ENCODE measurements at regions not wholly inside any gene's neighbourhood (a gene's known extent, or its start where the extent isn't known, plus 50 kb on each side); places are given as distances from the start of the nearest gene placed in this dataset.

DNA sequence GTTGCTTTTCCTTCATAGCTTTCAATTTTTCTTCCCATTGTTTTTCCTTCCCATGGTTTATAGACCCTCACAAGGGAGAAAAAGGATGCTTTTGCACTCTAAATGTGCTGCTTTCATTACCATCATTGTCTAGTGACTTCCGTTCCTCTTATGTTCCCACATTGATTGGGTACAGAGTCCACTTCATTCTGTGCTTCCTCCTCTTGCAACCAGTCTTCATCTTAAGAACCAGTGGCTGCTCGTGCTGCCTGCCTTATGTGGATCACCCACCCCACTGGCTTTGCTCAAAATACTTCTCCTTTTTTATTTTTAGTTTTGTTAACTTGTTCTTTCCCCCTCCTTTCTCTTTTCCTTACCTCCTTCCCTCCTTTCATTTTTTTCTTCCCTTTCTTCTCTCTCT, 76.5 kb upstream of the BOD1L1 start (continued):
- TF ChIP-seq, protein P1, sequence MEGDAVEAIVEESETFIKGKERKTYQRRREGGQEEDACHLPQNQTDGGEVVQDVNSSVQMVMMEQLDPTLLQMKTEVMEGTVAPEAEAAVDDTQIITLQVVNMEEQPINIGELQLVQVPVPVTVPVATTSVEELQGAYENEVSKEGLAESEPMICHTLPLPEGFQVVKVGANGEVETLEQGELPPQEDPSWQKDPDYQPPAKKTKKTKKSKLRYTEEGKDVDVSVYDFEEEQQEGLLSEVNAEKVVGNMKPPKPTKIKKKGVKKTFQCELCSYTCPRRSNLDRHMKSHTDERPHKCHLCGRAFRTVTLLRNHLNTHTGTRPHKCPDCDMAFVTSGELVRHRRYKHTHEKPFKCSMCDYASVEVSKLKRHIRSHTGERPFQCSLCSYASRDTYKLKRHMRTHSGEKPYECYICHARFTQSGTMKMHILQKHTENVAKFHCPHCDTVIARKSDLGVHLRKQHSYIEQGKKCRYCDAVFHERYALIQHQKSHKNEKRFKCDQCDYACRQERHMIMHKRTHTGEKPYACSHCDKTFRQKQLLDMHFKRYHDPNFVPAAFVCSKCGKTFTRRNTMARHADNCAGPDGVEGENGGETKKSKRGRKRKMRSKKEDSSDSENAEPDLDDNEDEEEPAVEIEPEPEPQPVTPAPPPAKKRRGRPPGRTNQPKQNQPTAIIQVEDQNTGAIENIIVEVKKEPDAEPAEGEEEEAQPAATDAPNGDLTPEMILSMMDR (conservative IDR thresholded peaks at IDR 0.05; ENCODE audit: low read depth in 2 of 2) = no peak
- TF ChIP-seq ZNF331 (CRISPR knock-in tag; IDR thresholded peaks at IDR 0.05; ENCODE audit: low read depth) (no peak), JUNB (IDR thresholded peaks at IDR 0.05; ENCODE audit: unreplicated experiment) (no peak), STAT1 (IDR thresholded peaks at IDR 0.05; ENCODE audit: unreplicated experiment) (no peak), POLR2AphosphoS5 (IDR thresholded peaks at IDR 0.05; ENCODE audit: low read depth) (no peak), CREB1 (CRISPR knock-in tag; IDR thresholded peaks at IDR 0.05; ENCODE audit: low read depth) (no peak), EZH2phosphoT487 (IDR thresholded peaks at IDR 0.05; ENCODE audit: unreplicated experiment) (no peak)
- TF ChIP-seq, protein P2, sequence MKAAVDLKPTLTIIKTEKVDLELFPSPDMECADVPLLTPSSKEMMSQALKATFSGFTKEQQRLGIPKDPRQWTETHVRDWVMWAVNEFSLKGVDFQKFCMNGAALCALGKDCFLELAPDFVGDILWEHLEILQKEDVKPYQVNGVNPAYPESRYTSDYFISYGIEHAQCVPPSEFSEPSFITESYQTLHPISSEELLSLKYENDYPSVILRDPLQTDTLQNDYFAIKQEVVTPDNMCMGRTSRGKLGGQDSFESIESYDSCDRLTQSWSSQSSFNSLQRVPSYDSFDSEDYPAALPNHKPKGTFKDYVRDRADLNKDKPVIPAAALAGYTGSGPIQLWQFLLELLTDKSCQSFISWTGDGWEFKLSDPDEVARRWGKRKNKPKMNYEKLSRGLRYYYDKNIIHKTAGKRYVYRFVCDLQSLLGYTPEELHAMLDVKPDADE (IDR thresholded peaks at IDR 0.05) = no peak
- TF ChIP-seq, protein P3, sequence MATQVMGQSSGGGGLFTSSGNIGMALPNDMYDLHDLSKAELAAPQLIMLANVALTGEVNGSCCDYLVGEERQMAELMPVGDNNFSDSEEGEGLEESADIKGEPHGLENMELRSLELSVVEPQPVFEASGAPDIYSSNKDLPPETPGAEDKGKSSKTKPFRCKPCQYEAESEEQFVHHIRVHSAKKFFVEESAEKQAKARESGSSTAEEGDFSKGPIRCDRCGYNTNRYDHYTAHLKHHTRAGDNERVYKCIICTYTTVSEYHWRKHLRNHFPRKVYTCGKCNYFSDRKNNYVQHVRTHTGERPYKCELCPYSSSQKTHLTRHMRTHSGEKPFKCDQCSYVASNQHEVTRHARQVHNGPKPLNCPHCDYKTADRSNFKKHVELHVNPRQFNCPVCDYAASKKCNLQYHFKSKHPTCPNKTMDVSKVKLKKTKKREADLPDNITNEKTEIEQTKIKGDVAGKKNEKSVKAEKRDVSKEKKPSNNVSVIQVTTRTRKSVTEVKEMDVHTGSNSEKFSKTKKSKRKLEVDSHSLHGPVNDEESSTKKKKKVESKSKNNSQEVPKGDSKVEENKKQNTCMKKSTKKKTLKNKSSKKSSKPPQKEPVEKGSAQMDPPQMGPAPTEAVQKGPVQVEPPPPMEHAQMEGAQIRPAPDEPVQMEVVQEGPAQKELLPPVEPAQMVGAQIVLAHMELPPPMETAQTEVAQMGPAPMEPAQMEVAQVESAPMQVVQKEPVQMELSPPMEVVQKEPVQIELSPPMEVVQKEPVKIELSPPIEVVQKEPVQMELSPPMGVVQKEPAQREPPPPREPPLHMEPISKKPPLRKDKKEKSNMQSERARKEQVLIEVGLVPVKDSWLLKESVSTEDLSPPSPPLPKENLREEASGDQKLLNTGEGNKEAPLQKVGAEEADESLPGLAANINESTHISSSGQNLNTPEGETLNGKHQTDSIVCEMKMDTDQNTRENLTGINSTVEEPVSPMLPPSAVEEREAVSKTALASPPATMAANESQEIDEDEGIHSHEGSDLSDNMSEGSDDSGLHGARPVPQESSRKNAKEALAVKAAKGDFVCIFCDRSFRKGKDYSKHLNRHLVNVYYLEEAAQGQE (IDR thresholded peaks at IDR 0.05; ENCODE audit: unreplicated experiment) = no peak

DNA sequence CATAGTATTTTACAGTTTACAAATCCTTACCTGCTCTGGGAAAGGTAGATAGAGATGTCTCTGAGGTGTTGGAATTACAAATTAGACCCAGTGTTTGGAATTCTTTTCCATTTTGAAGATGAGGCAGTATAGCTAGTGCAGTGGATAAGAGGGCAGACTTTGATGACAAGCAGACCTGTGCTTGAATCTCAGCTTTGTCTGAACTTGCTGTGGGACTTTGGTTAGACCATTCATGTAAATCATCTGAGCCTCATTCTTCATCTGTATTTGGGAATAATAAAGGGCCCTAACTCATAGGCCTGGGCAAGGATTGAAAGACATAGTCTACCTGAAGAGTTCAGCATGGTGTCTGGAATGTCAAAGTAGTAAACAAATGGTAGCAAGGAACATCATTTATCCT, 77.2 kb upstream of the BOD1L1 start:
- H3K4me3 Mint-ChIP-seq = no peak overlapping the region
- DNase-seq (ENCODE audit: low spot score) (no peak), ATAC-seq (no peak)
- Histone ChIP-seq H3K4me2 (no peak overlapping the region), H3F3A (replicated peaks; ENCODE audit: low read depth) (no peaks in the 10 kb centered on the region), H3K27me3 (ENCODE audit: insufficient read depth) (no peaks in the 10 kb centered on the region), H3K4me1 (ENCODE audit: insufficient read depth) (no peaks in the 10 kb centered on the region), H3K27ac (ENCODE audit: low read depth) (no peak overlapping the region), H4K20me1 (replicated peaks; ENCODE audit: insufficient read depth) (no peaks in the 10 kb centered on the region), H3K4me3 (no peak overlapping the region), H3K36me3 (ENCODE audit: insufficient read depth) (no peaks in the 10 kb centered on the region), H3K9me2 (ENCODE audit: insufficient read depth) (no peaks in the 10 kb centered on the region), H3K79me2 (replicated peaks; ENCODE audit: insufficient read depth) (no peaks in the 10 kb centered on the region), H2AFZ (no peak overlapping the region)
- H3K4me1 Mint-ChIP-seq = 0 out of 3 replicates have a peak, but pooled peaks cover 3% of the 10 kb centered on the region
- H3K36me3 Mint-ChIP-seq (ENCODE audit: low read depth) = no peaks in the 10 kb centered on the region
- H3K9me3 Mint-ChIP-seq = no peaks in the 10 kb centered on the region
- peaks cover 3% of the 10 kb centered on the region for H3K27me3 Mint-ChIP-seq (ENCODE audit: insufficient read depth, low read depth, poor library complexity)
- no peak overlapping the region for H3K27ac Mint-ChIP-seq
- TF ChIP-seq, protein P1 (conservative IDR thresholded peaks at IDR 0.05; ENCODE audit: low read depth in 2 of 2) = no peak
- TF ChIP-seq POLR2AphosphoS5 (IDR thresholded peaks at IDR 0.05; ENCODE audit: low read depth) (no peak), EZH2 (IDR thresholded peaks at IDR 0.05; ENCODE audit: low read depth, unreplicated experiment) (no peak), NANOG (IDR thresholded peaks at IDR 0.05; ENCODE audit: borderline replicate concordance) (no peak)
- TF ChIP-seq, protein P3 (IDR thresholded peaks at IDR 0.05; ENCODE audit: unreplicated experiment) = no peak

Measured in GM23338 (cell line).